ENCODE measurements at regions not wholly inside any gene's neighbourhood (a gene's known extent, or its start where the extent isn't known, plus 50 kb on each side); places are given as distances from the start of the nearest gene placed in this dataset.

DNA sequence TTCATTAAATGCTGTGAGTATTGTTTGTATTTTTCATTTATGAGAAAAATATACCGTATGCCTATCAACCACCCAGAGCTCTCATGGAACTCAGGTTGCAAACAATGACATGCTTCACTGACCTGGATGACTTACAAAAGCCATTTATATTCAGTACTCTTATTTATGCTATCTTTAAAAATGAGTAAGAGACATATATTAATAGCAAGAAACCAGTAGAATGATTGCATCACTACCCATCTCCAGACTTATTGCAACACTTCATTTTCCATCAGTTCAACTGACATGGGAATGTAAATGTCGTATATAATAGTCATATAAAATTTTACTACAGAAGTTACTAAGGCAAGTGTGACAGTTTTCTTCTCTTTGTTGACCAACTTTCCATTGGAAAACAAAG, 69.1 kb downstream of the OTP start:
- no peak for DNase-seq (ENCODE audit: low read depth)

DNA sequence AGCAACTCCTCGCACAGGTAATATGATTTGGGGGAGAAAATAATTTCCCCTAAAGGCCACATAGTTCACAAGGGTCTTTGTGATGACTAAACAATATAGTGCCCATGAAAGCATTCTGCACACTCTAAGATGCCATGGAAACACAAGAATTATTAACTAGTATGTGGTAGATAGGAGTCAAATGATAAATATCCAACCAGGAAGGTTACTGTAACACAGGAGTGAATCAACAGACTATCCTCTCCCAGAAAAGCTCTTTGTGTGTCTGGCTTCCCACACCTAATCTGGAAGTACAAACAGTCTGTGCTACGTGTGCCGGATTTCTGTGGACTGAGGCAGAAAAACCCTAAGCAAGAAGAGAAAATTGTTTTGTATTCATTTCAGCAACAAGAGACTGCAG, 70.0 kb downstream of the OTP start:
- DNase-seq (ENCODE audit: low read depth) = no peak

DNA sequence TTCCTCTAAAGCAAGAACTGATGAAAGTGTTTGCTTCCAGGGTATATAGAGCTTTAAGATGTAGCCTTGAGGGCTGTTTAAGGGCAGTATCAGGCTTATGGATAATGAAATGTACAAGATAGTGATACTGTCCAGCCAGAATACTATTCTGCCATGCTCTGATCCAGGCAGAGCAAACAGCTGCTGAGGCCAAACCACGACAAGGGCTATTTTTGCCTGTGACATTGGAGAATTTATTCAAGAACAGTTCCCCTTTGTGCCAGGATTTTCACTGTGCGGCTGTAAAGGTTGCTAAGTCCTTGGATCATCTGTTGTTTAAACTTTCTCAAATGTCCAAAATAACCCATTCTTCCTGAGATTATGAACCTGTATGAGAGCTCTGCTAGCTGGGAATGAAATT, 70.4 kb downstream of the OTP start:
- no peak for DNase-seq (ENCODE audit: low read depth)

DNA sequence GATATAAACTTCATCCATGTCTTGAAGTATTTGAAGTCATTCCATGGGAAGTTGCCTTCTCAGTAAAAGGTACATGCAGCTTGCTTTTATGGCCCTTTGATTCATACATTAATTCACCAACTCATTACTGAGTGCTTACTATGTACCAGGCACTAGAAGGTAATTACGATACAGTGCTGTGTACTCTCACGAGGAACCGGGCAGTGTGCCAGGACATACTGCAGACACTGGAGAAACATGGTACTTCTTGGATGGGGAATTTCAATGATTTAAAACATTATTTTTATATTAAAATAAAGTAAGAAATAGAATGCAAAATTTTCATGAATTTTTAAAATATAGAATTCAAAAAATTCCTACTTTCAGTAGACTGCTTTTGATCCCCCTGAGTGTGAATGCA, 71.4 kb upstream of the WDR41 start:
- no peak for DNase-seq (ENCODE audit: low read depth)

DNA sequence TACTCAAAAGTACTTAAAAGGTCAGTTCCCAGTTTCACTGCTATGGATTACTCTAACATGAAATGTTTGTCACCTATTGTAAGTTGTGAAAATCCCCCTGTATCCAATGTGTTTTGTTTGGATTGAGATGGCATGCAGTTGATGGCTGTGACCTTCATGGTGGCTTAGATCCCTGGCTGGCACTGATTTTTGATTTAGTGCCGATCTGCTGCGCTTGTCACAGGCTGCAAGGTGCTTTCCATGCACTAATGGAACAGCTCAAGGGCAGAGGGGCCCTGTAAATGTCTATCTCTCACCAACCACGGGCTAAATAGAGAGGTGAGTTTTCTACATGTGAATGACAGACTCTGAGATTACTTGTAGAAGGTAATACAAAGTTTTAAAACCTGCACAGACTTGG, 69.8 kb upstream of the WDR41 start:
- DNase-seq (ENCODE audit: low read depth) = no peak

DNA sequence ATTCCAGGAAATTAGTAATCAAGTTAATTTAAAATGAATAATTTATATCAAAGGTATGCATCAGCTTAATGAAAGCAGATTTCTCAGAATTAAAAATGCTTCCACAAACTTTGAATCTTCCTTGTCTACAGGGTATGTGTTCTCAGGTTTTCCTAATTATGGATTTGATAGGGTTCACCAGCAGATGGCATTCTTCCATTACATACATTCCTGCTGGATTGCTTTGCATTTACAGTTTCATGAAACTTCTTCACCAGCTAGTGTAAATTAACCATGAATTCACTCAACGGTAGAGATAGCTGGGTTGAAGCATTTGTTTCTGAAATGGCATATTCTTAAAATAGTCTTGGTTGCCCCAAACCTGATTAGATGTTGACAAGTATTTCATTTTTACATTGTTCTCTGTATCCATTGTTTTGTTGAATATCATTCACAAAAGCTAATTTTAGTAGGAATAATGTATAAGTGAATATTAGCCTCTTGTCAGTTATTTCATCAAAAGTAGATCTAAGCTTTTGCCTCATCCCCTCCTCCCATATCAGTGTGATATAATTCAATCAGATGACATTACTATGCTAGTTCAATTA, 68.7 kb upstream of the WDR41 start:
- peak; percentile 55 for DNase-seq (ENCODE audit: low read depth)

DNA sequence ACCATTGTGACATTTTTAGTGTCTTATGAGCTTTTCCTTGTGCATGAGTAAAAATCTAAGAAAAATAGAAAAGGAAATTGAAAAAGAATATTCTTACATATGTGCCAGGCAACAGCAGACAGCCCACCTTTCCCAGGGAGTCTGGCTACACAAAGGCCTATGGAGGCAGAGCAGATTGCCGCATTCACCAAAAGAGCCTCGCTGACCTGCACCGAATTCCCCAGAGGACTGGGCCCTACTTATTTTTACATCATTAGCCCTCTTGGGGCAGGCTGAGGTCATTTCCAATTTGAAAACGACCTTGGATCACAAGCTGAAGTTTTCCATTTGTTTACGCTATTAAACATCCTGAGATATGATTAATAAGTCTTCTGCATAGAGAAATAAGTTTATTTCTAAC, 66.2 kb upstream of the WDR41 start:
- no peak for DNase-seq (ENCODE audit: low read depth)

DNA sequence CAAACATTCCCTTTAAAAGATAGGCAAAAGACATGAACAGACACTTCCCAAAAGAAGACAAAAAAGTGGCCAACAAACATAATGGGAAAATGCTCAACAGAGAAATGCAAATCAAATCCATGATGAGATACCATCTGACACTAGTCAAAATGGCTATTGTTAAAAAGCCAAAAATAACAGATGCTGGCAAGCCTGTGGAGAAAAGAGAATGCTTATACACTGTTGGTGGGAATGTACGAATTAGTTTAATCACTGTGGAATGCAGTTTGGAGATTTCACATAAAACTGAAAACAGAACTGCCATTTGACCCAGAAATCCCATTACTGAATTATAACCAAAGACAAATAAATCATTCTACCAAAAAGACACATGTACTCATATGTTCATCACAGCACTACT, 58.3 kb upstream of the WDR41 start:
- peak; percentile 73 for DNase-seq (ENCODE audit: low read depth)

DNA sequence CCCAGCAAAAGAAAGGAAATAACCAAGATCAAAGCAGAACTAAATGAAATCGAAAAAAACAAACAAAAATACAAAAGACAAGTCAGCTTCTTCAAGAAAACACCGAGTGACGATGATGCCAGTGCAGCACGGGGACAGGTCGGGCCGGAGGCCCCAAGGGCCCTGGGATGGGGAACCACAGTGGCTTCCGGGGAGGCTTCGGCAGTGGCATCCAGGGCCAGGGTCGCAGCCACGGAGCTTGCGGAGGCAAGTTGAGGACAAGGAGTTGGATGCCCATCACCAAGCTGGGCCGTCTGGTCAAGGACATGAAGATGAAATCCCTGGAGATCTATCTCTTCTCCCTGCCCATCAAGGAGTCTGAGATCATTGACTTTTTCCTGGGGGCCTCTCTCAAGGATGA, 53.2 kb upstream of the WDR41 start:
- DNase-seq (ENCODE audit: low read depth) = no peak
